ENCODE measurements at regions not wholly inside any gene's neighbourhood (a gene's known extent, or its start where the extent isn't known, plus 50 kb on each side); places are given as distances from the start of the nearest gene placed in this dataset.

DNA sequence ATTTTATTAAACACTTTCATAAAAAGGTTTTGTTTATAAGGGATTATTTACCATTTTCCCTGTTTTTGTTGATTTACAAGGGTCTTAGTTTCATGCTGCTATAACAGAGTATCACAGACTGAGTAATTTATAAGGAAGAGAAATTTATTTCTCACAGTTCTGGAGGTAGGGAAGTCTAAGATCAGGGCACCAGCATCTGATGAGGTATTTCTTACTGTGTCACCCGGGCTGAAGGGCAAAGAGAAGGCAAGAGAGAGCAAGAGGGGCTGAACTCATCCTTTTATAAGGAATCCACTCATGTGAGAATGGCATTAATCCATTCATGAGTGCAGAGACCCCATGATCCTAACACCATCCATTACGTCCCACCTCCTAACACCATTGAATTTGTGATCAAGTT is 160.0 kb upstream of the SLC39A10 start:
- no peak overlapping the region for H3K4me3 Mint-ChIP-seq
- ChIA-PET CTCF (interaction anchor here (0.9 to 8.5 kb wide), 10 partner anchors 11 to 570 kb away, joined by 4 to 192 read pairs (median 14); partner anchors contain the start of gene SLC39A10), POLR2A (no interaction called here)
- ATAC-seq (ENCODE audit: low read depth) (no peak), DNase-seq (no peak)
- TF ChIP-seq, protein P1, sequence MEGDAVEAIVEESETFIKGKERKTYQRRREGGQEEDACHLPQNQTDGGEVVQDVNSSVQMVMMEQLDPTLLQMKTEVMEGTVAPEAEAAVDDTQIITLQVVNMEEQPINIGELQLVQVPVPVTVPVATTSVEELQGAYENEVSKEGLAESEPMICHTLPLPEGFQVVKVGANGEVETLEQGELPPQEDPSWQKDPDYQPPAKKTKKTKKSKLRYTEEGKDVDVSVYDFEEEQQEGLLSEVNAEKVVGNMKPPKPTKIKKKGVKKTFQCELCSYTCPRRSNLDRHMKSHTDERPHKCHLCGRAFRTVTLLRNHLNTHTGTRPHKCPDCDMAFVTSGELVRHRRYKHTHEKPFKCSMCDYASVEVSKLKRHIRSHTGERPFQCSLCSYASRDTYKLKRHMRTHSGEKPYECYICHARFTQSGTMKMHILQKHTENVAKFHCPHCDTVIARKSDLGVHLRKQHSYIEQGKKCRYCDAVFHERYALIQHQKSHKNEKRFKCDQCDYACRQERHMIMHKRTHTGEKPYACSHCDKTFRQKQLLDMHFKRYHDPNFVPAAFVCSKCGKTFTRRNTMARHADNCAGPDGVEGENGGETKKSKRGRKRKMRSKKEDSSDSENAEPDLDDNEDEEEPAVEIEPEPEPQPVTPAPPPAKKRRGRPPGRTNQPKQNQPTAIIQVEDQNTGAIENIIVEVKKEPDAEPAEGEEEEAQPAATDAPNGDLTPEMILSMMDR (IDR thresholded peaks at IDR 0.05), result no peak
- no peak for TF ChIP-seq EZH2 (IDR thresholded peaks at IDR 0.05; ENCODE audit: borderline replicate concordance, insufficient read depth, low read depth, low read length, poor library complexity, severe bottlenecking)
- Histone ChIP-seq H3K79me2 (ENCODE audit: control insufficient read depth, insufficient read depth, low read length) (no peaks in the 10 kb centered on the region), H3K4me3 (ENCODE audit: control extremely low read depth in 1 of 5, extremely low read depth in 1 of 5, insufficient read depth in 1 of 5, low read depth in 2 of 5, low read length in 4 of 5) (no peak overlapping the region), H3K36me3 (replicated peaks in 1 of 2; ENCODE audit: control extremely low read depth in 1 of 2, control insufficient read depth in 1 of 2, extremely low read depth in 1 of 2, insufficient read depth in 2 of 2, low read length in 1 of 2) (no peaks in the 10 kb centered on the region), H3K27me3 (replicated peaks in 1 of 4; ENCODE audit: control extremely low read depth in 1 of 4, control insufficient read depth in 3 of 4, insufficient read depth in 4 of 4, low read length in 3 of 4) (no peaks in the 10 kb centered on the region), H2AFZ (ENCODE audit: insufficient read depth, low read depth, low read length, poor library complexity, severe bottlenecking) (no peak overlapping the region), H4K20me1 (ENCODE audit: control insufficient read depth, insufficient read depth, low read length, poor library complexity, severe bottlenecking) (no peaks in the 10 kb centered on the region), H3K4me2 (replicated peaks; ENCODE audit: low read depth, low read length, poor library complexity, severe bottlenecking) (no peak overlapping the region), H3K9me3 (ENCODE audit: control extremely low read depth in 1 of 3, control insufficient read depth in 2 of 3, insufficient read depth in 1 of 3, low read length in 2 of 3) (no peaks in the 10 kb centered on the region), H3K4me1 (ENCODE audit: control insufficient read depth in 2 of 2, insufficient read depth in 2 of 2, low read length in 2 of 2) (peaks cover 5 to 16% of the 10 kb centered on the region in 2 donors), H3K27ac (ENCODE audit: low read length in 2 of 2) (no peak overlapping the region), H3K9ac (ENCODE audit: low read length) (no peak overlapping the region)
- H3K27me3 Mint-ChIP-seq, result no peaks in the 10 kb centered on the region
- H3K9me3 Mint-ChIP-seq (ENCODE audit: insufficient read depth), result no peaks in the 10 kb centered on the region
- intact Hi-C loops (cut with micrococcal nuclease), result loop anchor here (5.0 kb wide), 1 partner anchor 65 kb away; no protein-coding TSS in a partner anchor
- no peak overlapping the region for H3K27ac Mint-ChIP-seq
- 100% methylated on average over 1 of the region's 2 CpGs for WGBS (ENCODE audit: insufficient coverage)
- peaks cover 19% of the 10 kb centered on the region for H3K4me1 Mint-ChIP-seq

DNA sequence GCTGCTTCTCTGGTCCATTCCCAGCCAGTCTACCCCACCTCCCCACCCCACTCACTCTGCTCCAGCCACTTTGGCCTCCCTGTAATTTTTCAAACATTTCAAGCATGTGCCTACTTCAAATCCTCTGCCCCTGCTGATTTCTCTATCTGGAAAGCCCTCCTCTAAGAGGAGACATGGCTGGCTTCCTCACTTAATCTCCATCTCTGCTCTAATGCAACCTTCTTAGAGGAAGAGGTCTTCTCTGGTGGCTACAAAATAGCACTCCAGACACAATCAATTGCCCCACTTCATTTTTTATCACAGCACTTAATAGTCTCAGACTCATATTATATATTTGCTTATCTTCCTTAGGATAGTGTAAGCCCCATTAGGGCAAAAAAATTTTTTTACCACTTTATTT is 161.1 kb upstream of the SLC39A10 start:
- H3K27me3 ChIP-seq (replicated peaks in 1 of 4; ENCODE audit: control extremely low read depth in 1 of 4, control insufficient read depth in 3 of 4, insufficient read depth in 4 of 4, low read length in 3 of 4), result no peaks in the 10 kb centered on the region
- CTCF ChIA-PET, result interaction anchor here (0.6 to 8.5 kb wide), 3 partner anchors 37 to 163 kb away, joined by 3 to 192 read pairs (median 4); partner anchors contain the start of gene SLC39A10
- no peak for ATAC-seq (ENCODE audit: low read depth)
- no peak for DNase-seq
- H3K27ac ChIP-seq (ENCODE audit: low read length in 2 of 2), result no peak overlapping the region
- H3K79me2 ChIP-seq (ENCODE audit: control insufficient read depth, insufficient read depth, low read length), result no peaks in the 10 kb centered on the region
- Mint-ChIP-seq H3K27me3 (no peaks in the 10 kb centered on the region), H3K4me1 (peaks cover 16% of the 10 kb centered on the region), H3K4me3 (no peak overlapping the region), H3K27ac (no peak overlapping the region), H3K9me3 (ENCODE audit: insufficient read depth) (no peaks in the 10 kb centered on the region)
- H4K20me1 ChIP-seq (ENCODE audit: control insufficient read depth, insufficient read depth, low read length, poor library complexity, severe bottlenecking), result no peaks in the 10 kb centered on the region
- H2AFZ ChIP-seq (ENCODE audit: insufficient read depth, low read depth, low read length, poor library complexity, severe bottlenecking), result no peak overlapping the region
- no peaks in the 10 kb centered on the region for H3K9me3 ChIP-seq (ENCODE audit: control extremely low read depth in 1 of 3, control insufficient read depth in 2 of 3, insufficient read depth in 1 of 3, low read length in 2 of 3)
- H3K4me3 ChIP-seq (ENCODE audit: control extremely low read depth in 1 of 5, extremely low read depth in 1 of 5, insufficient read depth in 1 of 5, low read depth in 2 of 5, low read length in 4 of 5), result no peak overlapping the region
- peaks cover 5 to 14% of the 10 kb centered on the region in 2 donors for H3K4me1 ChIP-seq (ENCODE audit: control insufficient read depth in 2 of 2, insufficient read depth in 2 of 2, low read length in 2 of 2)
- H3K36me3 ChIP-seq (replicated peaks in 1 of 2; ENCODE audit: control extremely low read depth in 1 of 2, control insufficient read depth in 1 of 2, extremely low read depth in 1 of 2, insufficient read depth in 2 of 2, low read length in 1 of 2), result no peaks in the 10 kb centered on the region
- intact Hi-C loops (cut with micrococcal nuclease), result loop anchor here (5.0 kb wide), 1 partner anchor 66 kb away; no protein-coding TSS in a partner anchor
- no peak for TF ChIP-seq EZH2 (IDR thresholded peaks at IDR 0.05; ENCODE audit: borderline replicate concordance, insufficient read depth, low read depth, low read length, poor library complexity, severe bottlenecking)
- TF ChIP-seq, protein P1 (IDR thresholded peaks at IDR 0.05), result no peak
- POLR2A ChIA-PET, result no interaction called here
- H3K9ac ChIP-seq (ENCODE audit: low read length), result no peak overlapping the region
- no peak overlapping the region for H3K4me2 ChIP-seq (replicated peaks; ENCODE audit: low read depth, low read length, poor library complexity, severe bottlenecking)

Data from B cell (primary cell).